GM21786 (cell line): ENCODE measurements at regions not wholly inside any gene's neighbourhood (a gene's known extent, or its start where the extent isn't known, plus 50 kb on each side); places are given as distances from the start of the nearest gene placed in this dataset.
"Not testable (repeated sequence)": the region's sequence is repeated elsewhere in the genome, so short reads cannot be mapped to it uniquely, and the experiment has no call there.

ENCODE experiments used
- ATAC-seq: cut with Tn5 transposase; IDR thresholded peaks from one replicate; pipeline ENCODE4 v1.9.1; 2021; ENCODE audit not compliant: unreplicated experiment

- no peak for ATAC-seq
These were observed 51.0 kb downstream of the POU3F3 start for GRCh38 chr2:104904889-104905288.

GRCh38 chr2:104909317-104909716, 55.4 kb downstream of the POU3F3 start:
- ATAC-seq: no peak

GRCh38 chr2:104914509-104914908, 60.6 kb downstream of the POU3F3 start:
- no peak for ATAC-seq

- no peak for ATAC-seq
These were observed 61.3 kb downstream of the POU3F3 start for GRCh38 chr2:104915107-104915793.

- ATAC-seq: no peak
These were observed 65.2 kb downstream of the POU3F3 start for GRCh38 chr2:104919127-104919526.

GRCh38 chr2:104923665-104924064, 69.8 kb downstream of the POU3F3 start:
- ATAC-seq: no peak

GRCh38 chr2:104929663-104930062, 75.7 kb downstream of the POU3F3 start:
- no peak for ATAC-seq

- ATAC-seq: no peak
These were observed 76.8 kb downstream of the POU3F3 start for GRCh38 chr2:104930732-104931131.

- ATAC-seq: no peak
These were observed 78.3 kb downstream of the POU3F3 start for GRCh38 chr2:104932243-104932642.

GRCh38 chr2:104933151-104933917, 79.4 kb downstream of the POU3F3 start:
- ATAC-seq: no peak

- no peak for ATAC-seq
These were observed 82.6 kb downstream of the POU3F3 start for GRCh38 chr2:104936527-104936926.

GRCh38 chr2:104938231-104938941, 84.5 kb downstream of the POU3F3 start:
- peak; percentile 90 for ATAC-seq

- ATAC-seq: no peak
These were observed 85.8 kb downstream of the POU3F3 start for GRCh38 chr2:104939570-104940217.

GRCh38 chr2:104944495-104944894, 90.6 kb downstream of the POU3F3 start:
- ATAC-seq: no peak

GRCh38 chr2:104945121-104945520, 91.2 kb downstream of the POU3F3 start:
- ATAC-seq: no peak

GRCh38 chr2:104945866-104946265, 92.0 kb downstream of the POU3F3 start:
- no peak for ATAC-seq

- not testable (repeated sequence) for ATAC-seq
These were observed 90.4 kb upstream of the MRPS9 start for GRCh38 chr2:104947456-104947855.

GRCh38 chr2:104952976-104953375, 84.9 kb upstream of the MRPS9 start:
- ATAC-seq: no peak

- ATAC-seq: no peak
These were observed 72.0 kb upstream of the MRPS9 start for GRCh38 chr2:104965900-104966299.

- no peak for ATAC-seq
These were observed 68.3 kb upstream of the MRPS9 start for GRCh38 chr2:104969564-104969963.

- ATAC-seq: no peak
These were observed 62.5 kb upstream of the MRPS9 start for GRCh38 chr2:104975371-104975770.
